ENCODE measurements at regions not wholly inside any gene's neighbourhood (a gene's known extent, or its start where the extent isn't known, plus 50 kb on each side); places are given as distances from the start of the nearest gene placed in this dataset.

- TF ChIP-seq TAF1 (IDR thresholded peaks at IDR 0.05; ENCODE audit: borderline replicate concordance, low read depth, low read length) (no peak), POLR2A (IDR thresholded peaks at IDR 0.05; ENCODE audit: low read depth, low read length) (no peak), POLR2AphosphoS5 (IDR thresholded peaks at IDR 0.05; ENCODE audit: low read depth, low read length) (no peak)
- FAIRE-seq (no peak), DNase-seq (ENCODE audit: insufficient read length) (no peak)
Measured at GRCh38 chr18:78125206-78125896, 854.3 kb upstream of the SALL3 start.

- TF ChIP-seq POLR2A (IDR thresholded peaks at IDR 0.05; ENCODE audit: low read depth, low read length) (no peak), TAF1 (IDR thresholded peaks at IDR 0.05; ENCODE audit: borderline replicate concordance, low read depth, low read length) (no peak), POLR2AphosphoS5 (IDR thresholded peaks at IDR 0.05; ENCODE audit: low read depth, low read length) (no peak)
- FAIRE-seq (no peak), DNase-seq (ENCODE audit: insufficient read length) (no peak)
Measured at GRCh38 chr18:78126106-78126505, 853.5 kb upstream of the SALL3 start.

GRCh38 chr18:78126536-78126935 is 853.1 kb upstream of the SALL3 start:
- DNase-seq (ENCODE audit: insufficient read length), result no peak
- FAIRE-seq, result no peak
- TF ChIP-seq POLR2A (IDR thresholded peaks at IDR 0.05; ENCODE audit: low read depth, low read length), result no peak
- no peak for TF ChIP-seq POLR2AphosphoS5 (IDR thresholded peaks at IDR 0.05; ENCODE audit: low read depth, low read length)
- no peak for TF ChIP-seq TAF1 (IDR thresholded peaks at IDR 0.05; ENCODE audit: borderline replicate concordance, low read depth, low read length)

- FAIRE-seq, result no peak
- no peak for TF ChIP-seq TAF1 (IDR thresholded peaks at IDR 0.05; ENCODE audit: borderline replicate concordance, low read depth, low read length)
- no peak for TF ChIP-seq POLR2AphosphoS5 (IDR thresholded peaks at IDR 0.05; ENCODE audit: low read depth, low read length)
- TF ChIP-seq POLR2A (IDR thresholded peaks at IDR 0.05; ENCODE audit: low read depth, low read length), result no peak
Measured at GRCh38 chr18:78127041-78127440, 852.6 kb upstream of the SALL3 start.

GRCh38 chr18:78128004-78128403 is 851.6 kb upstream of the SALL3 start:
- DNase-seq (ENCODE audit: insufficient read length), result no peak
- no peak for FAIRE-seq
- no peak for TF ChIP-seq POLR2AphosphoS5 (IDR thresholded peaks at IDR 0.05; ENCODE audit: low read depth, low read length)
- no peak for TF ChIP-seq POLR2A (IDR thresholded peaks at IDR 0.05; ENCODE audit: low read depth, low read length)
- TF ChIP-seq TAF1 (IDR thresholded peaks at IDR 0.05; ENCODE audit: borderline replicate concordance, low read depth, low read length), result no peak

More at GRCh38 chr18:78127041-78127440, 852.6 kb upstream of the SALL3 start:
- DNase-seq (ENCODE audit: insufficient read length), result no peak

GRCh38 chr18:78129260-78129659 is 850.4 kb upstream of the SALL3 start:
- TF ChIP-seq TAF1 (IDR thresholded peaks at IDR 0.05; ENCODE audit: borderline replicate concordance, low read depth, low read length) (no peak), POLR2AphosphoS5 (IDR thresholded peaks at IDR 0.05; ENCODE audit: low read depth, low read length) (no peak), POLR2A (IDR thresholded peaks at IDR 0.05; ENCODE audit: low read depth, low read length) (no peak)
- no peak for FAIRE-seq
- DNase-seq (ENCODE audit: insufficient read length), result no peak

GRCh38 chr18:78130232-78131195 is 849.1 kb upstream of the SALL3 start:
- TF ChIP-seq POLR2AphosphoS5 (IDR thresholded peaks at IDR 0.05; ENCODE audit: low read depth, low read length) (no peak), POLR2A (IDR thresholded peaks at IDR 0.05; ENCODE audit: low read depth, low read length) (no peak)
- DNase-seq (ENCODE audit: insufficient read length) (no peak), FAIRE-seq (no peak)

GRCh38 chr18:78133729-78134128 is 845.9 kb upstream of the SALL3 start:
- no peak for TF ChIP-seq TAF1 (IDR thresholded peaks at IDR 0.05; ENCODE audit: borderline replicate concordance, low read depth, low read length)
- TF ChIP-seq POLR2AphosphoS5 (IDR thresholded peaks at IDR 0.05; ENCODE audit: low read depth, low read length), result no peak
- TF ChIP-seq POLR2A (IDR thresholded peaks at IDR 0.05; ENCODE audit: low read depth, low read length), result no peak
- no peak for FAIRE-seq
- DNase-seq (ENCODE audit: insufficient read length), result no peak

- FAIRE-seq, result no peak
- DNase-seq (ENCODE audit: insufficient read length), result no peak
- no peak for TF ChIP-seq POLR2A (IDR thresholded peaks at IDR 0.05; ENCODE audit: low read depth, low read length)
- TF ChIP-seq POLR2AphosphoS5 (IDR thresholded peaks at IDR 0.05; ENCODE audit: low read depth, low read length), result no peak
- TF ChIP-seq TAF1 (IDR thresholded peaks at IDR 0.05; ENCODE audit: borderline replicate concordance, low read depth, low read length), result no peak
Measured at GRCh38 chr18:78136986-78137385, 842.6 kb upstream of the SALL3 start.

GRCh38 chr18:78138983-78139496 is 840.6 kb upstream of the SALL3 start:
- no peak for TF ChIP-seq POLR2A (IDR thresholded peaks at IDR 0.05; ENCODE audit: low read depth, low read length)
- TF ChIP-seq POLR2AphosphoS5 (IDR thresholded peaks at IDR 0.05; ENCODE audit: low read depth, low read length), result no peak
- no peak for TF ChIP-seq TAF1 (IDR thresholded peaks at IDR 0.05; ENCODE audit: borderline replicate concordance, low read depth, low read length)
- no peak for FAIRE-seq
- no peak for DNase-seq (ENCODE audit: insufficient read length)

- TF ChIP-seq TAF1 (IDR thresholded peaks at IDR 0.05; ENCODE audit: borderline replicate concordance, low read depth, low read length), result no peak
- no peak for TF ChIP-seq POLR2AphosphoS5 (IDR thresholded peaks at IDR 0.05; ENCODE audit: low read depth, low read length)
- no peak for TF ChIP-seq POLR2A (IDR thresholded peaks at IDR 0.05; ENCODE audit: low read depth, low read length)
- no peak for FAIRE-seq
- DNase-seq (ENCODE audit: insufficient read length), result no peak
Measured at GRCh38 chr18:78140294-78140693, 839.3 kb upstream of the SALL3 start.

Measured in GM12892 (cell line).